H1 (cell line): ENCODE measurements at regions not wholly inside any gene's neighbourhood (a gene's known extent, or its start where the extent isn't known, plus 50 kb on each side); places are given as distances from the start of the nearest gene placed in this dataset.

Experiments
- EZH2 ChIP-seq: fragments of 200-600 bp; sonication (generic); IDR thresholded peaks from 2 replicates; pipeline ENCODE4 v1.7.1; 2012; ENCODE audit warnings: low read depth, mild to moderate bottlenecking, moderate library complexity, low read length, inconsistent platforms; ENCODE audit not compliant: severe bottlenecking
- MAFK ChIP-seq: IDR thresholded peaks from 2 replicates; pipeline ENCODE4 v1.6.1; 2012; ENCODE audit warnings: low read depth, mild to moderate bottlenecking, improper control_type of control experiment, low read length
- POLR2AphosphoS5 ChIP-seq: IDR thresholded peaks from 2 replicates; pipeline ENCODE4 v1.6.1; 2011; ENCODE audit warnings: low read depth, low read length
- RFX5 ChIP-seq: IDR thresholded peaks from 2 replicates; pipeline ENCODE4 v1.6.1; 2011; ENCODE audit warnings: low read depth, low read length, improper control_type of control experiment, borderline replicate concordance
- SIN3A ChIP-seq, 2 experiments: IDR thresholded peaks in 1 of 2; conservative IDR thresholded peaks in 1 of 2; 2 replicates each; pipeline ENCODE4 v1.6.1; 2011 to 2012; ENCODE audit warnings: low read length in 2 of 2, improper control_type of control experiment in 1 of 2, low read depth in 1 of 2, mild to moderate bottlenecking in 1 of 2

DNA sequence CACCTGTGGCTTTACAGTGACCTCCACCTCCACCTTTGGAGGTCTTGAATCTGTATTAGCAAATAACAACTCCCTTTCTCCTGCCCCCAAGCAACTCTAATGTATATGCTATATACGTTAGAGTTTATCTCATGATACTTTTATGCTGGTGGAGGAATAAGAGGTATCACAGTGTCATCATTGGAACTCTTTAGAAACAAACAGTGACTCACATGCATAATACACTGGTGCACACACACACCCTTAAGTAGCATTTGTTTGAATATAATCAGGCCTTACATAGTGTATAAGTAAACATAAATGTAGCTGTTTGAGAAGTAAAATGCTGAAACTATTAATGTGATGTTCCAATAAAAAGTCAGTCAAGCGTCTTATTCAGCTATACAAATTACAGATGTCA lies 280.2 kb upstream of the C2CD4B start:
- TF ChIP-seq RFX5 (no peak), SIN3A (conservative IDR thresholded peaks at IDR 0.05 in 1 of 2, IDR thresholded peaks at IDR 0.05 in 1 of 2; ENCODE audit: low read depth in 1 of 2, low read length in 2 of 2) (no peak), MAFK (no peak), EZH2 (no peak), POLR2AphosphoS5 (no peak)
